Mesendoderm (in vitro differentiated cells): ENCODE measurements at regions not wholly inside any gene's neighbourhood (a gene's known extent, or its start where the extent isn't known, plus 50 kb on each side); places are given as distances from the start of the nearest gene placed in this dataset.
A peak's percentile ranks its signal among the peaks of the same experiment; 100 is the strongest.

Source experiments
- DNase-seq: peaks from one replicate; pipeline ENCODE4 v3.0.0; 2013
- H2AK5ac ChIP-seq: 2 replicates; pipeline ENCODE4 v1.6.1; 2013; ENCODE audit warnings: low read length, inconsistent platforms
- H2BK120ac ChIP-seq: 2 replicates; pipeline ENCODE4 v1.6.1; 2013; ENCODE audit warnings: low read depth, mild to moderate bottlenecking, low read length, moderate library complexity, mixed read lengths
- H2BK15ac ChIP-seq: replicated peaks from 2 replicates; pipeline ENCODE4 v1.6.1; 2013; ENCODE audit warnings: low read depth, mild to moderate bottlenecking, moderate library complexity
- H2BK5ac ChIP-seq: 2 replicates; pipeline ENCODE4 v1.6.1; 2013; ENCODE audit warnings: low read length, inconsistent platforms
- H3K18ac ChIP-seq: 2 replicates; pipeline ENCODE4 v1.6.1; 2013; ENCODE audit warnings: mild to moderate bottlenecking, low read length, mixed read lengths
- H3K23ac ChIP-seq: one replicate; pipeline ENCODE4 v1.6.1; 2013; ENCODE audit warnings: low read length
- H3K27ac ChIP-seq: 2 replicates; pipeline ENCODE4 v1.5.1; 2013; ENCODE audit warnings: low read depth, mild to moderate bottlenecking, inconsistent platforms, low read length, moderate library complexity
- H3K27me3 ChIP-seq: 2 replicates; pipeline ENCODE4 v1.6.1; 2013; ENCODE audit warnings: low read length, control low read depth, mild to moderate bottlenecking, inconsistent platforms; ENCODE audit not compliant: insufficient read depth, poor library complexity
- H3K36me3 ChIP-seq: 2 replicates; pipeline ENCODE4 v1.6.1; 2013; ENCODE audit warnings: low read length, inconsistent platforms; ENCODE audit not compliant: control insufficient read depth, insufficient read depth
- H3K4ac ChIP-seq: one replicate; pipeline ENCODE4 v1.6.1; 2013; ENCODE audit warnings: low read depth, mild to moderate bottlenecking, low read length, moderate library complexity
- H3K4me1 ChIP-seq: 2 replicates; pipeline ENCODE4 v1.6.1; 2013; ENCODE audit warnings: low read depth, low read length, inconsistent platforms; ENCODE audit not compliant: control insufficient read depth
- H3K4me2 ChIP-seq: 2 replicates; pipeline ENCODE4 v1.6.1; 2013; ENCODE audit warnings: low read length
- H3K4me3 ChIP-seq: 2 replicates; pipeline ENCODE4 v1.5.1; 2013; ENCODE audit warnings: mild to moderate bottlenecking, low read length
- H3K56ac ChIP-seq: one replicate; pipeline ENCODE4 v1.6.1; 2013; ENCODE audit warnings: low read length
- H3K79me1 ChIP-seq: 2 replicates; pipeline ENCODE4 v1.6.1; 2013; ENCODE audit warnings: low read length, inconsistent platforms
- H3K79me2 ChIP-seq: 2 replicates; pipeline ENCODE4 v1.6.1; 2013; ENCODE audit warnings: mild to moderate bottlenecking, low read length; ENCODE audit not compliant: control insufficient read depth, insufficient read depth
- H3K9ac ChIP-seq: 2 replicates; pipeline ENCODE4 v1.6.1; 2013; ENCODE audit warnings: low read length, inconsistent platforms
- H4K5ac ChIP-seq: one replicate; pipeline ENCODE4 v1.6.1; 2013; ENCODE audit warnings: low read length
- H4K8ac ChIP-seq: one replicate; pipeline ENCODE4 v1.6.1; 2013; ENCODE audit warnings: low read depth, mild to moderate bottlenecking, control low read depth, low read length, moderate library complexity
- WGBS: extraction: QIAGEN DNeasy Blood & Tissue Kit; methylation state at CpG from one replicate; pipeline ENCODE4 v1.1.7; 2013; ENCODE audit warnings: low lambda C conversion rate, missing lambda C conversion rate; ENCODE audit not compliant: insufficient coverage; ENCODE audit errors: extremely low coverage; 5-methylcytosine and 5-hydroxymethylcytosine counted together

DNA sequence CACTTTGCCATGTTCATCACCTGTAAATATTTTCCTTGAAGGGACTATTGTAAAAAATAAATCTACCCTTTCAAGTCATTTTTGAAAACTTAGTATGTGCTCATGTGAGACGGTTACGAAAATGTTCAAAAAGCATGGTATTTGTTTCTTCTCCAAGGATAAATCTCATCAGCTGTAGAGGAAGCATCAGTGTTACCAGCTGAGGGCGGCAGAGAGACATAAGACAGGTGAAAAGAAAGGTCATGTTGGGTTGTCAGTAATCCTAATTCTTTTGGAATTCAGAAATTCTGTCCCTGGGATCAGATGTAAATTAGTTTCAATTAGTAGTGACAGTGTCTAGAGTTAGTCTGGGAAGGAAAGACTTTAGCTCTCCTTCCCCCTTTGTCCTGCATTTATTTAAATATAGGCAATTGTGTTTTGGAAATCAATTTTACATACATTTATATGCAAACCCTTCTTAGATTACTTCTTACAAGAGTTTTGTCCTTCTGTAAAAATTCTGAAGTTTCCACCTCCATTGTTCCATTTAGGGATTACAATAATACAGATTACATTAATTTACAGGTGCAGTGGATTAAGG lies 791.9 kb upstream of the CDH6 start:
- Histone ChIP-seq H3K4me2 (no peak overlapping the region), H3K23ac (no peak overlapping the region), H2BK15ac (no peak overlapping the region), H3K4me1 (no peaks in the 10 kb centered on the region), H2BK5ac (no peak overlapping the region), H2AK5ac (no peak overlapping the region), H2BK120ac (no peak overlapping the region), H3K9ac (no peak overlapping the region), H4K8ac (no peak overlapping the region), H3K79me2 (no peaks in the 10 kb centered on the region), H3K18ac (no peak overlapping the region), H3K27me3 (no peaks in the 10 kb centered on the region), H3K4ac (no peak overlapping the region), H3K56ac (no peak overlapping the region), H3K4me3 (no peak overlapping the region), H4K5ac (no peak overlapping the region), H3K27ac (no peak overlapping the region), H3K79me1 (no peaks in the 10 kb centered on the region), H3K36me3 (no peaks in the 10 kb centered on the region)
- no CpG with 5 or more reads among the region's 3 CpGs for WGBS
- DNase-seq = peak; percentile 71

DNA sequence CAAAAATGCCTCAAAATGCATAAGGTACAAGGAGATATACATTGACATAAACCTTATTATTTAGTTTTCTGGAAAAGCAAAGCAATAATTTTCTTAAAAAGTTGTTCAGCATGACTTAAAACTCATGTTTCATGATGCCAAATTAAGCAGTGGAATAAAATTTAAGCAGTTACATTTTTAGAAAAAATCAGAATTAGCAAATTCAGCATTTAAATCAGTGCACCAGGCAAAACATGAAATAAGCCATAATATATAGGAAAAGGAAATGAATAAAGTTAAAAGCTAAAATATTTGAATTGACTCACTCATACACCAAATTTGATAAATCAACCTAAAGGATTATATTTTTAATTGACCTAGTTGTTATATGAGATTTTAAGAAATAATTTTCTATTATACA lies 795.1 kb upstream of the CDH6 start:
- Histone ChIP-seq H4K8ac (no peak overlapping the region), H2AK5ac (no peak overlapping the region), H3K4me2 (no peak overlapping the region), H3K79me2 (no peaks in the 10 kb centered on the region), H3K18ac (no peak overlapping the region), H3K27ac (no peak overlapping the region), H3K4me1 (no peaks in the 10 kb centered on the region), H3K4me3 (no peak overlapping the region), H3K23ac (no peak overlapping the region), H3K36me3 (no peaks in the 10 kb centered on the region), H2BK120ac (no peak overlapping the region), H2BK5ac (no peak overlapping the region), H3K79me1 (no peaks in the 10 kb centered on the region), H4K5ac (no peak overlapping the region), H3K56ac (no peak overlapping the region), H3K27me3 (no peaks in the 10 kb centered on the region), H2BK15ac (no peak overlapping the region), H3K4ac (no peak overlapping the region), H3K9ac (no peak overlapping the region)
- DNase-seq = no peak

DNA sequence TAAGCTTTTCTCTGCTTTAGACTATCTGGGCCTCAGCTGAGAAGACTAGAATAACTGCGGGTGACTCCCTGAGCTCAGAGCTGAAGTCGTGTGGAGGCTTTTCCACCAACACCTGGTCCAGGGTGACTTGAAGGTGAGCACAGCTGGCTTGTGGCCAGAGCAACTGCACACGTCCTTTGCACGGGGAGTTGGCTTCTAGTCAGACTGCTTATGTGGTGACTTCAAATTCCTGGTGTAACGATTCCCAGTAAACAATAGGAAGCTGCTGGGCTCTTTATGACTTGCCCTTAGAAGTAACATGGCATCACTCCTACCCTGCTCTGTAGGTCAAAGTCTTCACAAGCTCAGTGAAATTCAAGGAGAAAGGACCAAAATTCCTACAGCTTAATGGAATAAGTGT lies 800.6 kb upstream of the CDH6 start:
- no CpG with 5 or more reads among the region's 5 CpGs for WGBS
- Histone ChIP-seq H2AK5ac (no peak overlapping the region), H3K79me2 (no peaks in the 10 kb centered on the region), H4K5ac (no peak overlapping the region), H2BK15ac (no peak overlapping the region), H3K9ac (no peak overlapping the region), H3K56ac (no peak overlapping the region), H3K18ac (no peak overlapping the region), H3K27me3 (no peaks in the 10 kb centered on the region), H3K4ac (no peak overlapping the region), H3K36me3 (no peaks in the 10 kb centered on the region), H2BK120ac (no peak overlapping the region), H3K79me1 (no peaks in the 10 kb centered on the region), H3K4me1 (no peaks in the 10 kb centered on the region), H4K8ac (no peak overlapping the region), H3K4me2 (no peak overlapping the region), H3K27ac (no peak overlapping the region), H3K4me3 (no peak overlapping the region), H3K23ac (no peak overlapping the region), H2BK5ac (no peak overlapping the region)
- DNase-seq = no peak

DNA sequence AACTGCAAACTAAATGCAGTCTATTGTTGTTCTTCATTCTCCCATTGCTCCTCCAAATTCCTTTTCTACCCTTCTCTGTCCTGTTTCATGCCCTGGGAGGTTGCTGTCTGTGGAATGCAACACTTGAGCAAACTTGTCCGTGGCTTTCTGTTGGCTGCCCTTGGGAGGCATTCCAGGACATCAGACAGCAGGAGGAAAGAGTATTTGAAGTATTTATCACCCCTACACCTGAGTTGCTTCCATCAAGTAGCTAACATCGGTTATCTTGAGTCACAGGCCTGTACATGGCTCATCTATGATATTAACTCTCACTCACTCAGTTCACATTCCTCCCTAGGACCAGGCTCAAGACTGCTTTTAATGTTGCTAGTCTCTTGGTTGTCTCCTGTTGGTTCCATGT lies 803.4 kb upstream of the CDH6 start:
- Histone ChIP-seq H3K23ac (no peak overlapping the region), H3K56ac (no peak overlapping the region), H2BK120ac (no peak overlapping the region), H3K36me3 (no peaks in the 10 kb centered on the region), H3K4ac (no peak overlapping the region), H3K18ac (no peak overlapping the region), H3K9ac (no peak overlapping the region), H3K79me2 (no peaks in the 10 kb centered on the region), H3K4me1 (no peaks in the 10 kb centered on the region), H3K4me3 (no peak overlapping the region), H4K5ac (no peak overlapping the region), H2BK5ac (no peak overlapping the region), H3K27ac (no peak overlapping the region), H3K4me2 (no peak overlapping the region), H4K8ac (no peak overlapping the region), H2AK5ac (no peak overlapping the region), H2BK15ac (no peak overlapping the region), H3K27me3 (no peaks in the 10 kb centered on the region), H3K79me1 (no peaks in the 10 kb centered on the region)
- no CpG with 5 or more reads among the region's 2 CpGs for WGBS
- DNase-seq = peak; percentile 92

DNA sequence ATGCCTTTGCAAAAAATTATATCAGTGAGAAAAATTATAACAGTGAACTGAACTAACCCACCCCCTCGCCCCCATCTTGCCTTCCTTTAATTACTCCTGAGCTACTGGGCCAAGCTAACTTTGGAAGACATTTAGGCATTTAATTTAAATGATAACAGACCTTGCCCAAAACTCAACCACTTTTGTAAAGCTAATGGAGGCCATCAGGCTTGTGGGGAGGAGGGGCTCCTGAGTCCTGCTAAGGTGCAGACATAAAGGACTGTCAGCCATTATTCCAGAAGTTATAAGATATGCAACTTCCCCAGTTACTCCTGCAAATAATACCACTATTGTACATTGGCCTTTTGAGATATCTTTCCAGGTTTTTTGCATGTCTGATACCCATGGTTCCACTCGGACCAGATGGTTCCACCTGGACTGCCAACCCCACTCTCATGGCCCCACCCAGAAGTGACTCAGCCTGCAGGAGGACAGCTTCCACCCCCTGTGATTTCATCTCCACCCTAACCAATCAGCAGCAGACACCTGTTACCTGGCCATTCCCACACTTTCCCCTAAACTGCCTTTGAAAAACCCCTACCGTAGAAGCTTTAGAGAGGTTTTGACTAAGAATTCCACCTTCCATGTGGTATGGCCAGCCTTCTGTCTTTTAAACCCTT lies 805.4 kb upstream of the CDH6 start:
- WGBS = no CpG with 5 or more reads among the region's 3 CpGs
- H2BK15ac ChIP-seq = no peak overlapping the region
- DNase-seq = no peak
- H3K27ac ChIP-seq = no peak overlapping the region
- no peak overlapping the region for H3K56ac ChIP-seq
- H2BK120ac ChIP-seq = no peak overlapping the region
- H3K36me3 ChIP-seq = no peaks in the 10 kb centered on the region
- H2BK5ac ChIP-seq = no peak overlapping the region
- H3K23ac ChIP-seq = no peak overlapping the region
- no peak overlapping the region for H3K18ac ChIP-seq
- H4K5ac ChIP-seq = no peak overlapping the region
- H3K79me2 ChIP-seq = no peaks in the 10 kb centered on the region
- H3K4me1 ChIP-seq = no peaks in the 10 kb centered on the region
- no peak overlapping the region for H3K4me2 ChIP-seq
- no peaks in the 10 kb centered on the region for H3K79me1 ChIP-seq
- H3K9ac ChIP-seq = no peak overlapping the region
- H3K4me3 ChIP-seq = no peak overlapping the region
- no peaks in the 10 kb centered on the region for H3K27me3 ChIP-seq
- H3K4ac ChIP-seq = no peak overlapping the region
- H2AK5ac ChIP-seq = no peak overlapping the region
- H4K8ac ChIP-seq = no peak overlapping the region

DNA sequence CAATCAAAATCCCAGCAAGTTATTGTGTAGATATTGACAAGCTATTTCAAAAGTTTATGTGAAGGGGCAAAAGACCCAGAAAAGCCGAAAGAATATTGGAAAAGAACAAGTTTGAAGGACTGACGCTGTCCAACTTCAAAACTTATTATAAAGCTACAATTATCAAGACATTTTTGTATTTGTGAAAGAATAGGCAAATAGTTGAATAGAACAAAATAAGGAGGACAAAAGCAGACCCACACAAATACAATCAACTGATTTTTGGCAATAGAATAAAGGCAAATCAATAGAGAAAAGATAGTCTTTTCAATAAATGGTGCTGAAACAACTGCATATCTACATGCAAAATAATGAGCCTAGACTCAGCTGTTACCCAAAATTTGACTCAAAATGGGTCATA lies 807.7 kb upstream of the CDH6 start:
- no CpG with 5 or more reads among the region's 2 CpGs for WGBS

More for the DNA sequence above, 807.7 kb upstream of the CDH6 start:
- Histone ChIP-seq H2AK5ac (no peak overlapping the region), H3K23ac (no peak overlapping the region), H3K4me3 (no peak overlapping the region), H2BK5ac (no peak overlapping the region), H3K27ac (no peak overlapping the region), H3K36me3 (no peaks in the 10 kb centered on the region), H3K9ac (no peak overlapping the region), H3K79me1 (no peaks in the 10 kb centered on the region), H3K79me2 (no peaks in the 10 kb centered on the region), H4K5ac (no peak overlapping the region), H2BK15ac (no peak overlapping the region), H3K4me1 (no peaks in the 10 kb centered on the region), H3K18ac (no peak overlapping the region), H3K4ac (no peak overlapping the region), H3K27me3 (no peaks in the 10 kb centered on the region), H4K8ac (no peak overlapping the region), H3K56ac (no peak overlapping the region), H2BK120ac (no peak overlapping the region), H3K4me2 (no peak overlapping the region)
- no peak for DNase-seq
